Tibial nerve (tissue), 3 donors: ENCODE measurements at regions not wholly inside any gene's neighbourhood (a gene's known extent, or its start where the extent isn't known, plus 50 kb on each side); places are given as distances from the start of the nearest gene placed in this dataset.
"Not testable (repeated sequence)": the region's sequence is repeated elsewhere in the genome, so short reads cannot be mapped to it uniquely, and the experiment has no call there.

Source experiments
- POLR2A ChIP-seq, 2 donors: fragments of 450-650 bp; IDR thresholded peaks; one replicate each; pipeline ENCODE4 v1.6.1; 2017; ENCODE audit warnings: antibody characterized with exemption in 2 of 2, mild to moderate bottlenecking in 2 of 2, moderate library complexity in 2 of 2
- TF ChIP-seq, protein P1 (sequence below), 5 experiments: fragments of 200-600 bp in 3 of 5; fragments of 450-650 bp in 2 of 5; sonication (generic) in 3 of 5; IDR thresholded peaks; one replicate each; pipeline ENCODE4 v1.5.1; 2016 to 2019; ENCODE audit warnings: antibody characterized with exemption in 5 of 5, mild to moderate bottlenecking in 3 of 5, moderate library complexity in 2 of 5

DNA sequence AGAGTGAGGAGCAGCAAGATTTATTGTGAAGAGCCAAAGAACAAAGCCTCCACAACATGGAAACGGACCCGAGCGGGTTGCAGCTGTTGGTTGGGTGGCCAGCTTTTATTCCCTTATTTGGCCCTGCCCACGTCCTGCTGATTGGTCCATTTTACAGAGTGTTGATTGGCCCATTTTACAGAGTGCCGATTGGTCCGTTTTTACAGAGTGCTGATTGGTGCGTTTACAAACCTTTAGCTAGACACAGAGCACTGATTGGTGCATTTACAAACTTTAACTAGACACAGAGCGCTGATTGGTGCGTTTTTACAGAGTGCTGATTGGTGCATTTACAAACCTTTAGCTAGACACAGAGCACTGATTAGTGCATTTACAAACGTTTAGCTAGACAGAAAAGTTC lies 592.3 kb upstream of the C16orf82 start:
- not testable (repeated sequence) for TF ChIP-seq POLR2A (IDR thresholded peaks at IDR 0.05)
- TF ChIP-seq, protein P1, sequence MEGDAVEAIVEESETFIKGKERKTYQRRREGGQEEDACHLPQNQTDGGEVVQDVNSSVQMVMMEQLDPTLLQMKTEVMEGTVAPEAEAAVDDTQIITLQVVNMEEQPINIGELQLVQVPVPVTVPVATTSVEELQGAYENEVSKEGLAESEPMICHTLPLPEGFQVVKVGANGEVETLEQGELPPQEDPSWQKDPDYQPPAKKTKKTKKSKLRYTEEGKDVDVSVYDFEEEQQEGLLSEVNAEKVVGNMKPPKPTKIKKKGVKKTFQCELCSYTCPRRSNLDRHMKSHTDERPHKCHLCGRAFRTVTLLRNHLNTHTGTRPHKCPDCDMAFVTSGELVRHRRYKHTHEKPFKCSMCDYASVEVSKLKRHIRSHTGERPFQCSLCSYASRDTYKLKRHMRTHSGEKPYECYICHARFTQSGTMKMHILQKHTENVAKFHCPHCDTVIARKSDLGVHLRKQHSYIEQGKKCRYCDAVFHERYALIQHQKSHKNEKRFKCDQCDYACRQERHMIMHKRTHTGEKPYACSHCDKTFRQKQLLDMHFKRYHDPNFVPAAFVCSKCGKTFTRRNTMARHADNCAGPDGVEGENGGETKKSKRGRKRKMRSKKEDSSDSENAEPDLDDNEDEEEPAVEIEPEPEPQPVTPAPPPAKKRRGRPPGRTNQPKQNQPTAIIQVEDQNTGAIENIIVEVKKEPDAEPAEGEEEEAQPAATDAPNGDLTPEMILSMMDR (IDR thresholded peaks at IDR 0.05): not testable (repeated sequence)
